ENCODE measurements at regions not wholly inside any gene's neighbourhood (a gene's known extent, or its start where the extent isn't known, plus 50 kb on each side); places are given as distances from the start of the nearest gene placed in this dataset.
A peak's percentile ranks its signal among the peaks of the same experiment; 100 is the strongest.
"Not testable (repeated sequence)": the region's sequence is repeated elsewhere in the genome, so short reads cannot be mapped to it uniquely, and the experiment has no call there.

DNA sequence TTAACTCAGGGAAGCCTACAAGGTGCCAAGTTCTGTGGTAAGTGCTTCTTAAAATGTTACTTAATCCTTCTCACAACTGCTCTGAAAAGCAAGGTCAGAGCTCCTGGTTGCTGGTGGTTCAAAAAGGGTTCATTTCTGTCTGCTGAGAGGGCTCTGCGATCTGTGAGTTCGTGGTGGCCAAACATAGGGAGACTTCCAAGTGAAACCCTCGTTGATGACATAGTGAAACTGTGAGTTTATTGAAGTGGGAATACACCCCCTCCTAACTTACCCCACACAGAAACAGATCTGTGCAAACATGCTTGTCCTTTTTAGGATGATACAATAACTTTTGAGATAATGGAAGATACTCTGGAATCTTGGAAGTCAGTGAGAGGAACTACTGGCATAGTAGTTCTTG is 164.8 kb upstream of the PGRMC2 start:
- no peak for DNase-seq (ENCODE audit: low spot score)

- DNase-seq (ENCODE audit: low spot score), result no peak
Measured at GRCh38 chr4:128451270-128451905, 163.8 kb upstream of the PGRMC2 start.

DNA sequence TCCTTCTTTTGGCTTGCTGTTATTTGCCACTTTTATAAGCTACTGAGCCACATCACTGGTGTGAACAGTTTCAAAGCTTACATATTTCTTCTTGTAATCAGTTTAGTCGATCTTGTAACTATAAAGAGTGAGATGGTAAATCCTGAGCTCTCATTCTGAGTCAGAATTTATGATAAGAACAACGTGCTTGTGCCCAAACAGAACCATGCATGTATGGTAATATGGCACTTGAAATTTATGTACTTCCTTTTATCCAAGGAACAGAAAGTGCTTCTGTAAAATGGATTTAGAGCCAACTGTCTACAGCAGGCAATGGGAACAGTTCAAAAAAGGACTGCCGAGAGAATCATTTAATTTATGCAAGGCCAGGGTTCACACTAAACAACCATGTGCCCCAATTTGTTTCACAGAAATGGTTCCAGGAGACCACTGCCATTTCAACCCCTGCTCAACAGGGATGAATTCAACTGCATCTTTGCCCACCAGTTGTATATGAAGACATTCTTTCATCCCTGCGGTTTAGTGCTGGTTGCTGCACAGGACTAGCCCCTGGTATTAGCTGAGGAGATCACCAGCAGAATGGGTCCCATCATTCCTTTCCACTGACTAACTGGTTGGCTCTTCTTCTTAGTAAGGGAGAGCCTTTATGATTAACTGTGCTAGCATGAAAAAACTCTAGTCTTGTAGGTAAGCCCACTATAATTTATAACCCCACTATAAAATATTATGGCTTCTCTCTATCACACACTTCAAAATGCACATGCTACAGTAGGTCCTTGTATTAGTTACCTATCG is 162.9 kb upstream of the PGRMC2 start:
- no peak for DNase-seq (ENCODE audit: low spot score)

GRCh38 chr4:128449251-128449650 is 161.6 kb upstream of the PGRMC2 start:
- no peak for DNase-seq (ENCODE audit: low spot score)

- no peak for DNase-seq (ENCODE audit: low spot score)
Measured at GRCh38 chr4:128444544-128445302, 157.1 kb upstream of the PGRMC2 start.

DNA sequence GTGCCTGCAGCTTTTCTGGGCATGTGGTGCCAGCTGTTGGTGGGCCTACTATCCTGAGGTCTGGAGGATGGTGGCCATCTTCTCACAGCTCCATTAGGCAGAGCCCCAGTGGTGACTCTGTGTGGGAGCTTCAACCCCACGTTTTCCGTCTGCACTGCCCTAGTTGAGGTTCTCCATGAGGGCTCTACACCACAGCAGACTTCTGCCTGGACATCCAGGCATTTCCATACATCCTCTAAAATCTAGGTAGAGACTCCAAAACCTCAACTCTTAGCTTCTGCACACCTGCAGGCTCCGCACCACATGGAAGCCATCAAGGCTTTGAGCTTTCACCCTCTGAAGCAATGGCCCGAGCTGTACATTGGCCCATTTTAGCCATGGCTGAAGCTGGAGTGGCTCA is 153.3 kb upstream of the PGRMC2 start:
- DNase-seq (ENCODE audit: low spot score), result no peak

- DNase-seq (ENCODE audit: low spot score), result not testable (repeated sequence)
Measured at GRCh38 chr4:128437023-128437422, 149.4 kb upstream of the PGRMC2 start.

- DNase-seq (ENCODE audit: low spot score), result not testable (repeated sequence)
Measured at GRCh38 chr4:128429023-128429613, 141.5 kb upstream of the PGRMC2 start.

DNA sequence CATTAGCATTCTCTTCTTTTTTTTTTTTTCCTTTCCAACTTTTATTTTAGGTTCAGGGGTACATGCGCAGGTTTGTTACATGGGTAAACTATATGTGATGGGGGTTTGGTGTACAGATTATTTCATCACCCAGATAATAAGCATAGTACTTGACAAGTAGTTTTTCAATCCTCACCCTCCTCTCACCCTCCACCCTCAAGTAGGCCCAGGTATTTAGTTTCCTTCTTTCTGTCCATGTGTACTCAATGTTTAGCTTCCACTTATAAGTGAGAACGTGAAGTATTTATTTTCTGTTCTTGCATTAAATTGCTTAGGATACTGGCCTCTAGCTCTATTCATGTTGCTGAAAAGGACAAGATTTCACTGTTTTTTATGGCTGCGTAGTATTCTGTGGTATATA is 140.8 kb upstream of the PGRMC2 start:
- no peak for DNase-seq (ENCODE audit: low spot score)

GRCh38 chr4:128427832-128428366 is 140.3 kb upstream of the PGRMC2 start:
- peak; percentile 60 for DNase-seq (ENCODE audit: low spot score)

GRCh38 chr4:128424527-128425497 is 137.2 kb upstream of the PGRMC2 start:
- no peak for DNase-seq (ENCODE audit: low spot score)

DNA sequence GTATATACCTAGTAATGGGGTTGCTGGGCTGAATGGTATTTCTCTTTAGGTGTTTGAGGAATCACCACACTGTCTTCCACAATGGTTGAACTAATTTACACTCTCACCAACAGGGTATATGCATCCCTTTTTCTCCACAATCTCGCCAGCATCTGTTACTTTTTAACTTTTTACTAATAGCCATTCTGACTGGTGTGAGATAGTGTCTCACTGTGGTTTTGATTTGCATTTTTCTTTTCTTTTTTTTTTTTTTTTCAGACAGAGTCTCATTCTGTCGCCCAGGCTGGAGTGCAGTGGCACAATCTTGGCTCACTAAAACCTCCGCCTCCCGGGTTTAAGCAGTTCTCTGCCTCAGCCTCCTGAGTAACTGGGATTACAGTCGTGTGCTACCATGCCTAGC is 134.7 kb upstream of the PGRMC2 start:
- DNase-seq (ENCODE audit: low spot score), result not testable (repeated sequence)

GRCh38 chr4:128416921-128417320 is 129.3 kb upstream of the PGRMC2 start:
- DNase-seq (ENCODE audit: low spot score), result no peak

- DNase-seq (ENCODE audit: low spot score), result no peak
Measured at GRCh38 chr4:128410037-128410436, 122.4 kb upstream of the PGRMC2 start.

GRCh38 chr4:128403586-128403985 is 116.0 kb upstream of the PGRMC2 start:
- no peak for DNase-seq (ENCODE audit: low spot score)

DNA sequence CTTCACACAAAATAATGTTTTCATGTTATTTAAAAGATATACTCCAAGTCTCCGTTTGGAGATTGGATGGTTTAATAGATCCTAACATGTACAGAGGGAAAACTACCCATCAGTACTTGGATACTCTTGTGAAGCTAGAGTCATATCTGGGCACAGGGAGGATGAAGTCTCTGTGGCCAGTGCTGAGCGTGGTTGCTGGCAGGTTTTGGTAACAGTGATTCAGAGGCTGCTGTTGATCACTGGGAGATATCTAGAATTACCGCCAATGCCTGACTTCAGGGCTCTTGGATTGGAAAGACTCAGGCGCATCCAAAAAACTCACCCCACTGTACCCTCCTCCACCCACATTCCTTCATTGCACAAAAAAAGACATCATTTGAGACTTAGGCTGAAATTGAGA is 107.2 kb upstream of the PGRMC2 start:
- DNase-seq (ENCODE audit: low spot score), result no peak

GRCh38 chr4:128393101-128393704 is 105.6 kb upstream of the PGRMC2 start:
- DNase-seq (ENCODE audit: low spot score), result no peak

DNA sequence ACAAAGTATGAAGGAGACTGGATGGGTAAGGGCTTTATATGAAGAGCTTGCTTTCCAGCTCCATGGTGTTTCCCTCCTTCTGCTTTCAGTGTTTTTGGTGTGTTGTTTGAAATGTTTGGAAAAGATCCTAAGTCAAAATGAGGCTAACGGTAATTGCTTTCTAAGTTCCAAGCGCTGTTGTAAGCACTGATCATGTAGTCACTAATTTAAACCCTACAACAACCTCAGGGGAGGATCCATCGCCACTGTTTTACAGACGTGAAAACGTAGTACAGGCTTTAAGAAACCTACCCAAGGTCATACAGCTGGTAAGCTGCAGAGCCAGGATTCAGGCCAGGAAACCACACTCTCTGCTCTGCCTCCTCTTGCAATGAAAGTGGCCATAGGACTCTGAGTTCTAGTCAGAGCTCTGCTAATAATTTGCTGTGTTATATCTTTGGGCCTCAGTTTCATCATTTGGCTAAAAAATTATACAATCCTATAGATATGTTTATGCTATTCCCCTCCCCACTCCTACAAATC is 102.9 kb upstream of the PGRMC2 start:
- no peak for DNase-seq (ENCODE audit: low spot score)

- DNase-seq (ENCODE audit: low spot score), result no peak
Measured at GRCh38 chr4:128388796-128389195, 101.2 kb upstream of the PGRMC2 start.

GRCh38 chr4:128388352-128388630 is 100.7 kb upstream of the PGRMC2 start:
- DNase-seq (ENCODE audit: low spot score), result no peak
